ENCODE measurements at regions not wholly inside any gene's neighbourhood (a gene's known extent, or its start where the extent isn't known, plus 50 kb on each side); places are given as distances from the start of the nearest gene placed in this dataset.

- TF ChIP-seq CTCF (IDR thresholded peaks at IDR 0.05; ENCODE audit: extremely low read depth in 1 of 2, insufficient read depth in 1 of 2, low read depth in 1 of 2, low read length in 2 of 2) (no peak), EZH2 (IDR thresholded peaks at IDR 0.05; ENCODE audit: borderline replicate concordance, low read depth, low read length, severe bottlenecking) (no peak), POLR2A (IDR thresholded peaks at IDR 0.05; ENCODE audit: low read depth, low read length) (no peak), GATA2 (IDR thresholded peaks at IDR 0.05; ENCODE audit: insufficient read depth, insufficient read length, low read depth, low read length) (no peak), POLR2AphosphoS5 (IDR thresholded peaks at IDR 0.05; ENCODE audit: insufficient read depth, low read depth, low read length) (no peak), MYC (IDR thresholded peaks at IDR 0.05; ENCODE audit: low read depth, low read length) (no peak), JUN (IDR thresholded peaks at IDR 0.05; ENCODE audit: borderline replicate concordance, insufficient read depth, insufficient read length, low read depth) (no peak)
- TF ChIP-seq, protein P1, sequence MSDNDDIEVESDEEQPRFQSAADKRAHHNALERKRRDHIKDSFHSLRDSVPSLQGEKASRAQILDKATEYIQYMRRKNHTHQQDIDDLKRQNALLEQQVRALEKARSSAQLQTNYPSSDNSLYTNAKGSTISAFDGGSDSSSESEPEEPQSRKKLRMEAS (IDR thresholded peaks at IDR 0.05; ENCODE audit: insufficient read depth, insufficient read length), result no peak
These were observed 67.0 kb upstream of the RNU6ATAC start for GRCh38 chr9:134231330-134231745.

All from endothelial cell of umbilical vein (primary cell).